Nucleus accumbens (tissue), 56 donors: ENCODE measurements at regions not wholly inside any gene's neighbourhood (a gene's known extent, or its start where the extent isn't known, plus 50 kb on each side); places are given as distances from the start of the nearest gene placed in this dataset.
"Not testable (repeated sequence)": the region's sequence is repeated elsewhere in the genome, so short reads cannot be mapped to it uniquely, and the experiment has no call there.

Experiments
- DNase-seq, 56 donors: peaks; one replicate each; lab custom pipeline; 2025; lab: John Stamatoyannopoulos, UW

GRCh38 chr6:167557675-167558074, 232.8 kb downstream of the TTLL2 start:
- no peak for DNase-seq

GRCh38 chr6:167558246-167559177, 233.6 kb downstream of the TTLL2 start:
- DNase-seq = peak in 6 of 56 donors; percentile 13 to 41 (median 34)

GRCh38 chr6:167559675-167560479, 235.0 kb downstream of the TTLL2 start:
- no peak for DNase-seq

DNA sequence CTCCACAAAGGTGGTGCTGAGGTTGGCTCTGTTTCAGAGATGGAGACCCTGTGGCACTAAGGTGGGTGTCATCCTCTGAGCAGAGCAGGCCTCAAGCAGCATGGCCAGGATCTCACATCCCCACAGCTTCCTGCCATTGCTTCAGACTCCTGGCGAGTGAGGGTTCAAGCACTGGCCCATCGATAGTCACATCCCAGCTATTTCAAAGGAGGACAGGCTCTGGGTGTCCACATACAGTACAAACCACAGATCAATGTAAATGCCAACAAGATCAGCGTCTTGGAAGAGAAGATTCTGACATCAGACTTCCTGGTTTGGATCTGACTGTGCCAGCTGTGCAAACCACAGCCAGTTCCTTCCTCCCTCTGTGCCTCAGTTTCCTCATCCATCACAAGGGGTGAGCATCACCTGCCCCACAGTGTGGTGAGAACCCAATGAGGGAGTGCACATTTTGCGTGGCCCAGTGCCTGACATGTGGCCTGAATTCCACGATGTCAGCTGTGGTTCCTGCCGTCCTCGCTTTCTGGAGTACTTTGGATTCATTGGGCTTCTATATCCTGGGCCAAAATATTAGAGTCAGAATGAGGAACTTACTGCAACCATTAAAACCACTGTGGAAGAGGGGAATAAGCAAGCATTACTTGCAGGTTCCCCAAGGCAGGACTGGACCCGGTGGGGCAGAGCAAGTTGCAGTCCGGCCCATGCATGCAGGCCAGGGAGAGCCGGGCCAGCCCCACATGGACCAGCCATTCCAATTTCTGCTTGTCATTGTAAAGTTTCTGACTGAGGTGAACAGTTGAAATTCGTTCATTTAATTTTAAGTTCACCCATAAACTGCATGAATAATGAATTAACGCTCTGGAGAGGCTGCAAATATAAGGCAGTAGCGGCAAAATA, 236.0 kb downstream of the TTLL2 start:
- DNase-seq = no peak

DNA sequence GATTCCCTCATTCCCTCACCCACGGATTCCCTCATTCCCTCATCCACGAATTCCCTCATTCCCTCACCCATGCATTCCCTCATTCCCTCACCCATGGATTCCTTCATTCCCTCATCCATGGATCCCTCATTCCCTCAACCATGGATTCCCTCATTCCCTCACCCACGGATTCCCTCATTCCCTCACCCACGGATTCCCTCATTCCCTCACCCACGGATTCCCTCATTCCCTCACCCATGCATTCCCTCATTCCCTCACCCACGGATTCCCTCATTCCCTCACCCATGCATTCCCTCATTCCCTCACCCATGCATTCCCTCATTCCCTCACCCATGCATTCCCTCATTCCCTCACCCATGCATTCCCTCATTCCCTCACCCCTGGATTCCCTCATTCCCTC, 238.0 kb downstream of the TTLL2 start:
- not testable (repeated sequence) for DNase-seq

DNA sequence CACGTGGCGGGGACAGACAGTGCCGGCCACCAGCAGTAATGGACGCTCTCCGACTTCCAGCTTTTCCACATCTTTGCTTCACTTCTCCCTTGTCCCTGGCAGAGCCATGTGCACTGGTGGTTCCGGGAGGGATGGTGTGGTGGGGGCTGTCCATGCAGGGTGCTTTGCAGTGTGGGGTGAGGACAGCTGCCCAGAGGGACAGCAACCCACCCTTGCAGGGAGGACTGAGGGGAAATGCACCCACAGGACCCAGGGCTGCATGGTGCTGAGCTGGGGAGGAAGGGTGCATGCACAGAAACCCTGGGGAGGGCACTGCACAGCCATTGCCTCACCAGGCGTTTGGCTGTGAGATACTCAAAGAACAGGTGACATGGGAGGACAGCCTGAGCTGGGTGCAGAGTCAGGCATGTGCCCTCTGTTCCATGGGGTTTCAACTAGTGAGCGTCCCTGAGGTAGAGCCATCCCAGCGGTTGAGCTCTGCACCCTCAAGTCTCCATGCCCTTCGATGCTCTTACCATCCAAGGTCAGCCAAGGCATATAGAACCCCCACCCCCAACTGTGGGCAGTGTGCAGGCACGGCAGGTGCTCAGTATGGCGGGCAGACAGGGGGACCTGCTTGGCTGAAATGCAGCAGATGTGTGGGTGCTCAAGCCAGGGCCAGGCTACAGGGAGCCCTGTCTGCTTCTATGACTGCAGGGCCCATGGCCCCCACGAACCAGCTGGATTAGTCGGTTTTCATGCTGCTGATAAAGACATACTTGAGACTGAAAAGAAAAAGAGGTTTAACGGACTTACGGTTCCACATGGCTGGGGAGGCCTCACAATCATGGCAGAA, 239.7 kb downstream of the TTLL2 start:
- no peak for DNase-seq

- DNase-seq = no peak
Observed at GRCh38 chr6:167565388-167565787, 240.5 kb downstream of the TTLL2 start.

DNA sequence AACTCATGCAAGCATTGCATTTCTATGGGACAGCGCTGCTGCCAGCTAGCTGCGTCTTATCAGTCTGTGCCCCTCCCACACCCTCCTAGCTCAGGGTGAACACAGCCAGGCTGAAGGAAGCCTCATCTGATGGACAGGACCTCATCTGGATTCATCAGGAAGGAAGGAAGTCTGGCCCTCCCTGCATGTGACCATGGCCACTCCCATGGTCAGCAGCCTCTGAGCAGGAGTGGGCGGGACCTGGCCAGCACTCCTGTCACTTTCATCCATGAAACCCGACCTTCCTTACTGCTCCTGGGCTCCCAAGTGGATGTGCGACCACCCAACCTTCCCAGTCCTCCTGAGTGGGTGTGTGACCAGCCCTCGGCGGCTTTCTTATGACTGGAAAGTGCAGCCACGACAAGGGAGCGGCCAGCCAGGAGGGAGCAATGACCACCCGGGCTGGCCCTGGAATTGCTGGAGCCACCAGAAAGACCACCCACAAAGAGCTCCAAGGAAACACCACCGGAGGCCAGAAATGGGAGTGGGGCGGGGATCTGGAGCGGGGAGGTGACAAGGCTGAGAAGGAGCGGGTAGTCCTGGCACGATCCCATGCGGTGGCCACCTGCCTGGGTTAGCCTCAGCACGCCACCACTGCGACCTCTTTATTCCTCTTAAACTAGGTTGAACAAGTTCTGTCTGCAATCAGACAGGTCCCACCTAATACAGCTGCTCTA, 241.2 kb downstream of the TTLL2 start:
- DNase-seq = no peak

DNA sequence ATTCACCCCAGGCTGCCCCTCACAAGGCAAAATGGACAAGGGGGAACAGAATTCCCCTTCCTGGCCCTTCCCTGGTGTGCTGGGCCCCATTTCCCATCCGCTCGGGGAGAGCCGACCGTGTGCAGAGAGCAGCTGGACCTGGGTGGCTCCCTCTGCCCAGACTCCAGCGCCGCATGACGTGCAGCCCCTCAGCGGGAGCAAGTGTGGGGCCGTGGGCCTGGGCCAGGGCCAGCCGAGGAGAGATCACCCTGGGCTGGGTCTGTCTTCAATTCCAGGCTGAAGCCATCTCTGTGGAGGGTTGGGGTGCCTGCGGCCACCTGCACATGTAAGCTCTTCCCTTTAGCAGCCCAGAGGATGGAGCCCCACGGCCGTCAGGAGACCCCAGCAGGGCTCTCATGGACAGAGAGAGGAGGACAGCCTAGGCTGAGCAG, 241.8 kb downstream of the TTLL2 start:
- no peak for DNase-seq

- peak in 5 of 56 donors; percentile 29 to 59 (median 36) for DNase-seq
Observed at GRCh38 chr6:167567142-167568033, 242.5 kb downstream of the TTLL2 start.

- DNase-seq = no peak
Observed at GRCh38 chr6:167568407-167569024, 243.6 kb downstream of the TTLL2 start.

GRCh38 chr6:167569041-167569805, 244.3 kb downstream of the TTLL2 start:
- DNase-seq = no peak

- no peak for DNase-seq
Observed at GRCh38 chr6:167569879-167570278, 245.0 kb downstream of the TTLL2 start.

- no peak for DNase-seq
Observed at GRCh38 chr6:167570460-167571400, 245.8 kb downstream of the TTLL2 start.

- no peak for DNase-seq
Observed at GRCh38 chr6:167571550-167571949, 246.7 kb downstream of the TTLL2 start.
